ENCODE measurements at regions not wholly inside any gene's neighbourhood (a gene's known extent, or its start where the extent isn't known, plus 50 kb on each side); places are given as distances from the start of the nearest gene placed in this dataset.
"Not testable (repeated sequence)": the region's sequence is repeated elsewhere in the genome, so short reads cannot be mapped to it uniquely, and the experiment has no call there.

- intact Hi-C loops (cut with DNase I), result no loop called here
- ATAC-seq, result no peak
- no peak for DNase-seq (ENCODE audit: low spot score)
These were observed 929.2 kb downstream of the SLC4A3 start for GRCh38 chr2:220556658-220557057.

GRCh38 chr2:220560192-220560591 lies 932.8 kb downstream of the SLC4A3 start:
- ATAC-seq (no peak), DNase-seq (ENCODE audit: low spot score) (no peak)
- intact Hi-C loops (cut with DNase I), result no loop called here

DNA sequence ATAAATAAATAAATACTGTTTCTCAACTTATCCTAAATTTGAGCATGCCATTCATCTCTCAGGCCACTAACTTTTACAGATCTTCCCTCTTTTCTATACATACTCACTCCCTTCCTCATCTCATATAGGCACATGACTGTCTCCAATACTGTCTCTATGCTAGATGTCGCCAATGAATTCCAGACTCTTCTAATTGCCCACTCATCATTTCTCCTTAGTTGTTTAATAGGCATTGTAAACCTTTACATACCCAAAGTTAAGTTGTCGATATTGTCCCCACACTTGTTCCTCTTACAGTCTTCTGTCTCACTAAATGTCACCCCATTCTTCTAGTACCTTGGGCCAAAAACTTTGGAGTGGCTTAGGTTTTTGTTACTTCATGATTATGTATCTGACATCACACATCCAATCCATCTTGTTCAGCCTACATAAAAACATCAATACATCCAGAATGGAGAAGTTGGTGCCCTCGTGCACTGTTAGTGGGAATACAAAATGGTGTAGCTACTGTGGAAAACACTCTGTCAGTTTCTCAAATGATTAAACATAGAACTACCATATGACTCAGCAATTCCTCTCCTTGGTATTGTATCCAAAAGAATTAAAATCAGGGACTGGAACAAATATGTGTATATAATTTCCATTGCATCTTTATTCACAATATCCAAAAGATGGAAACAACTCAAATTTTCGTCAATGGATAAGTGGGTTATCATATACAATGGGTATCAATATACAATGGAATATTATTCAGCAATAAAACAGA lies 935.1 kb downstream of the SLC4A3 start:
- intact Hi-C loops (cut with DNase I), result no loop called here
- DNase-seq (ENCODE audit: low spot score) (no peak), ATAC-seq (no peak)

- intact Hi-C loops (cut with DNase I), result no loop called here
- no peak for DNase-seq (ENCODE audit: low spot score)
- no peak for ATAC-seq
These were observed 940.9 kb downstream of the SLC4A3 start for GRCh38 chr2:220568296-220568695.

DNA sequence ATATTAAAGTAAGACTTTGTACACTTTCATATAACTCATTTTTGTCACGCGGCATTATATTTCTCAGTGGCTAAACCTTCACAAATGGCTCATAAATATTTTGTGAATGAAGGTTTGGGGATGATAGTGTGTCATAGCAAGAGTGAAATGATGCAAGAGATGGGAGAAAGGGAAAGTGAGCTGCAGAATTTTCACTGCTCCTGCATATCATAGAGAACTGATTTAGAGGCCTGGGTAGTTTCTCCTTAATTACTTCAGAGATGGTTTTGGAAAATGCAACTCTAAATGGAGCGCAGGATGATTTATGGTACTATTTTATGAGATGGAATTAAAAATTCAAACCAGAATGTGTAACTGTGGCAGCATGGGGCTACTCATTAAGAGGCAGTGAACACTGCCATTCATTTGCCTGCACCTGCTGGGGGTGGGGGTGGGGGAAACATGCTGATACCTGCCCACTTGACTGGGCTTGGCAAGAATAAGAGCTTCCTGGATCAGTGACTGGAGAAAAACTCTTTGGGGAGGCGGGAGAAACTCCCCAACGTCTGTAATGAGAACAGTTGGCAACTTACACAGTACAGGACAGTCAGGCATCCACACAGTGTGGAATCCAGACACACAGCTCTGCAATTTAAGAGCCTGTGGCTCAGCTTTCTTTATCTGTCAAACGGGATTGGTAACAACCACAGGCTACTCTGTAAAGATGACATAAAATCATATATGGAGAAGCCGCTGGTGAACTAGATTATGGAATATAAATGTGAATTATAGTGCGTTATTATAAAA lies 941.9 kb downstream of the SLC4A3 start:
- ATAC-seq, result no peak
- intact Hi-C loops (cut with DNase I), result no loop called here

DNA sequence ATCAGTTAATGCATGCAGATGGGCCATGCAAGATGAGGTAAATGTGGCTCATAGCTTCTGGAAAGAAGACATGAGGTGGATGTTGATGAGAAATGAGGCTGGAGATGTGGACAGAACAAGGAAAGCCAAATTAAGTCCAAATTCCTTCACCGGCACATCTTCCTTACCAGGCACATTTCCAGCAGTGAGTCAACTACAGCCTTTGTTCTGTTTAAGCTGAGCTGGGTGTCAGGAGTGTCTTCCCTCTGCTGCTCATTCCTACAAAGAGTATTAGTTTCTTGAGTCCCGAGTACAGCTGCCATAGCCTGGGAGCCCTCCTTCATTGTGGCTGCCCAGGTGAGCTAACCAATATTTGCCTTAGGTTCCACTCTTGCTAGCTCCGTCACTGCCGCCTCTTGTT lies 945.0 kb downstream of the SLC4A3 start:
- DNase-seq (ENCODE audit: low spot score) (no peak), ATAC-seq (no peak)
- intact Hi-C loops (cut with DNase I), result no loop called here

More for the DNA sequence above, 941.9 kb downstream of the SLC4A3 start:
- no peak for DNase-seq (ENCODE audit: low spot score)

DNA sequence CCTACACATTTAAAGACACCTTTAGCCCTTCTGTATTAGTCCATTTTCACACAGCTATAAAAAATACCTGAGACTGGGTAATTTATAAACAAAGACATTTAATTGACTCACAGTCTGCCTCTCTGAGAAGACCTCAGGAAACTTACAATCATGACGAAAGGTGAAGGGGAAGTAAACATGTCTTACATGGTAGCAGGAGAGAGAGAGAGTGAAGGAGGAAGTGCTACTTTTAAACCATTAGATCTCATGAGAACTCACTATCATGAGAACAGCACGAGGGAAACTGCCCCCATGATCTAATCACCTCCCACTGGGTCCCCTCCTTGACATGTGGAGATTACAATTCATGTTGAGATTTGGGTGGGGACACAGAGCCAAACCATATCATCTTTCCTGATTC lies 946.6 kb downstream of the SLC4A3 start:
- DNase-seq (ENCODE audit: low spot score), result no peak
- intact Hi-C loops (cut with DNase I), result no loop called here
- no peak for ATAC-seq

DNA sequence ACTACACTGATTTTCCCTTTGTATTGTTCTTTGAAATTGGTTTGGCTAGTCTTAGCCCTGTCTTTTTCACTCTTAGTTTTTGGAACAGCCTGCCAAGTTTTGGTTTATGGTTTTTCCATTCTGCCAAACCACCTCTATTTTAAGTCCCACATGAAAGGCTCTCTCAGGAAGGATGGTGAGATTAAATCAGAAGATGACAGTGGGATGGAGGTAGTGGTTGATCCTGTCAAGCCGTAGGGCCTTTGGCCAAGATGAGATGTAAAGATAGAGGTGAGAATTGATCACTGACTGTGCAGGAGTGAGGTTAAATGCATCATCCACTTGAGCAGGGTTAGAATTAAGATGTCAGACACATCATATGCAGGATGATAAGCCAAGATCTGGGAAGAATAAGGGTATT lies 948.5 kb downstream of the SLC4A3 start:
- DNase-seq (ENCODE audit: low spot score) (no peak), ATAC-seq (no peak)
- intact Hi-C loops (cut with DNase I), result no loop called here

GRCh38 chr2:220579452-220579851 lies 952.0 kb downstream of the SLC4A3 start:
- DNase-seq (ENCODE audit: low spot score) (no peak), ATAC-seq (no peak)
- intact Hi-C loops (cut with DNase I), result no loop called here

DNA sequence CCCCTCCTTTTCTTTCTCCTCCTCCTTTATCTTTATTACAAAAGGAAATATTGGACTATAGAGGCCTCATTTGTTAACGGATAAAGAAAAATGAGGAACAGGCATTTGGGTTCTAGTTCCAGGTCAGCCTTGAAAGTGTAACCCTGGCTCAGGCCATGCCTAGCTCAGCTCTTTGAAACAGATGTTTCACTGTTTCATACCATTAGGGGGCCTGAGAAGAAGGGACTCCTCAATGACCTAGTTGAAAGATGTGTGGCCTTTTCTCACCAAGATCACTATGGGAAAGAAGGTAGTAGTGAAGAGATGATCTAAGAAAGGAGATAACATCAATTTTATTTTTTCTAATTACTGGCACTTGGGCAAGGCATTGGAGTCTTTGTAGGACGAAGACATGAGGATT lies 952.7 kb downstream of the SLC4A3 start:
- ATAC-seq (no peak), DNase-seq (ENCODE audit: low spot score) (no peak)
- intact Hi-C loops (cut with DNase I), result no loop called here

GRCh38 chr2:220583725-220584124 lies 956.3 kb downstream of the SLC4A3 start:
- no peak for ATAC-seq
- intact Hi-C loops (cut with DNase I), result no loop called here
- DNase-seq (ENCODE audit: low spot score), result no peak

GRCh38 chr2:220585241-220585640 lies 957.8 kb downstream of the SLC4A3 start:
- ATAC-seq (no peak), DNase-seq (ENCODE audit: low spot score) (no peak)
- intact Hi-C loops (cut with DNase I), result no loop called here

- intact Hi-C loops (cut with DNase I), result no loop called here
- ATAC-seq, result peak; percentile 81
- no peak for DNase-seq (ENCODE audit: low spot score)
These were observed 959.6 kb downstream of the SLC4A3 start for GRCh38 chr2:220586980-220587530.

GRCh38 chr2:220588148-220588547 lies 960.7 kb downstream of the SLC4A3 start:
- intact Hi-C loops (cut with DNase I), result no loop called here
- DNase-seq (ENCODE audit: low spot score) (no peak), ATAC-seq (no peak)

GRCh38 chr2:220590476-220590875 lies 963.0 kb downstream of the SLC4A3 start:
- DNase-seq (ENCODE audit: low spot score) (no peak), ATAC-seq (no peak)
- intact Hi-C loops (cut with DNase I), result no loop called here

DNA sequence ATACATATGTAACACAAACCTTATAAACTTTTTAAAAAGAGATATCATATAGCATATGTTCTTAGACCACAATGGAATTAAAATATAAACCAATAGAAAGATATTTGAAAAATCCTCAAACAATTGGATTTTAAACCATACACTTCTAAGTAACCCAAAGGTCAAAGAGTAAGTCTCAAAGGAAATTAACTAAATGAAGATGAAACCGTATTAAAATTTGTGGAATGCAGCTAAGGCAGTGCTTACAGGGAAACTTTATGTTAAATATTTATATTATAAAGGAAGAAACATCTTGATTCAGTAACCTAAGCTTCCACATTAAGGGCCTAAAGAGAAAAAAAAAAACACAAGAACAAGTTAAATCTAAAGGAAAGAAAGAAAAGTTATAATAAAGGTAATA lies 966.1 kb downstream of the SLC4A3 start:
- DNase-seq (ENCODE audit: low spot score) (no peak), ATAC-seq (no peak)
- intact Hi-C loops (cut with DNase I), result no loop called here

DNA sequence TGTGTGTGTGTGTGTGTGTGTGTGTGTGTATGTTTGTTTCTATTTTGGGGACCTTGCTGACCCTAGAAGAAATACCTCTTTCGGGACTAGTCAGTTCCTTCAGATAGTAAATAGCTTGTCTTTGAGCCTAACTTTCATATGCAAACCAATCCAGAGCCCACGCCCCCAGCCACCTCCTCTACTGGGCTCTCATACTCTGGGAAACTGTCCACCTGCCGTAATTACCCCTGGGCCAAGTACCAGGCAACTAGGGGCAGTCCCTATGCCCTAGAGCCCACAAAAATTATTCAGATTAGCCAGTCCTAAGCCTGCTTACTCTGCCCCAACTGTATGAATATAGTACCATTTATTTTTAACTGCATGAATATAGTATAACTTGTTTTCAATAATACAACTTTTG lies 970.4 kb downstream of the EPHA4 start:
- intact Hi-C loops (cut with DNase I), result no loop called here
- ATAC-seq (no peak), DNase-seq (ENCODE audit: low spot score) (no peak)

GRCh38 chr2:220613004-220613403 lies 959.1 kb downstream of the EPHA4 start:
- intact Hi-C loops (cut with DNase I); DNase-seq (ENCODE audit: low spot score); ATAC-seq: not testable (repeated sequence)

DNA sequence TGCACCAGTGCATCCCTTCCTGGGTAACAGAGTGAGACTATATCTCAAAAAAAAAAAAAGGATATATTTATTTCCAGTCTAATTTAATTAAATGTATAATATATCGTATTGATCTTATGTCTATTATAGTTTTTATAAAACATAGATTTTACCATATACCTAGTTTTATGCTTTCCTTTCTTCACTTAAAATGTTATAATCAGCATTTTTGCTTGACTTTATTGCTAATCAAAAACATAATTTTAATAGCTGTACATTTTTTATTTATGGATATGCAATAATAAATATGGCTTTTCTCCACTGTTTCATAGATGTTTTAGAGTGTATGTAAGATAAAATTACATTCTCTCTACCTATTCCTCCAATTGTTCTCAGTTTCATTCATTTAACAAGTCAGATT lies 958.0 kb downstream of the EPHA4 start:
- no peak for DNase-seq (ENCODE audit: low spot score)
- intact Hi-C loops (cut with DNase I), result no loop called here
- no peak for ATAC-seq

GRCh38 chr2:220619525-220620220 lies 952.4 kb downstream of the EPHA4 start:
- intact Hi-C loops (cut with DNase I), result no loop called here
- no peak for ATAC-seq
- no peak for DNase-seq (ENCODE audit: low spot score)
